K562 (cell line): ENCODE measurements at regions not wholly inside any gene's neighbourhood (a gene's known extent, or its start where the extent isn't known, plus 50 kb on each side); places are given as distances from the start of the nearest gene placed in this dataset.
"Not testable (repeated sequence)": the region's sequence is repeated elsewhere in the genome, so short reads cannot be mapped to it uniquely, and the experiment has no call there.

Experiments used
- ATAC-seq: fragments of 200-7000 bp; cut with Tn5 transposase; 3 replicates; pipeline ENCODE4 v1.9.1; 2020; ENCODE audit warnings: moderate library complexity
- BruUV-seq: library from RNA; stranded (reverse); fragments of 400-500 nt; replicated peaks from 2 replicates; lab custom pipeline; 2021; lab: Mats Ljungman, UMichigan
- CTCF ChIA-PET: fragments of 300-600 bp; formaldehyde crosslinking; extraction: SDS; loops from one replicate; lab custom pipeline; 2021; ENCODE audit warnings: low intra/inter-chr PET ratio; lab: Yijun Ruan, JAX
- POLR2A ChIA-PET: fragments of 300-600, 350-650 bp; sonication (Branson Sonifier 250); formaldehyde crosslinking; extraction: SDS; loops from one replicate; lab custom pipeline; 2021; ENCODE audit warnings: antibody characterized with exemption, inconsistent platforms; lab: Yijun Ruan, JAX
- DNase-seq, 4 experiments: peaks; one replicate each; pipeline versions ENCODE4 v3.0.0 to v3.0.0-alpha.2; 2011 to 2018; ENCODE audit warnings: low spot score in 3 of 4, mixed read lengths in 3 of 4; ENCODE audit errors: extremely low read depth in 1 of 4
- FAIRE-seq: peaks from 2 replicates; lab custom pipeline; 2011; peaks lifted over from hg19 to GRCh38; lab: Jason Lieb, UNC
- H2AFZ ChIP-seq: 2 replicates; pipeline ENCODE4 v1.6.0; 2011; ENCODE audit warnings: low read depth, low read length, control low read depth, inconsistent platforms
- H3K27ac ChIP-seq: fragments of 200-600 bp; 3 replicates; pipeline ENCODE4 v1.8.0; 2011; ENCODE audit warnings: low read depth, mild to moderate bottlenecking, control low read depth, inconsistent platforms, low read length, moderate library complexity, mixed read lengths; ENCODE audit errors: extremely low read depth
- H3K27me3 ChIP-seq, 2 experiments: fragments of 300-600 bp in 1 of 2; 2 replicates in 1 of 2; 3 replicates in 1 of 2; pipeline versions ENCODE4 v1.6.0 to v1.8.0; 2011; ENCODE audit warnings: inconsistent platforms in 2 of 2, low read length in 2 of 2, mild to moderate bottlenecking in 1 of 2, mixed read lengths in 1 of 2, moderate library complexity in 1 of 2; ENCODE audit not compliant: control insufficient read depth in 2 of 2, insufficient read depth in 2 of 2
- H3K36me3 ChIP-seq: fragments of 300-600 bp; 3 replicates; pipeline ENCODE4 v1.8.0; 2011; ENCODE audit warnings: mild to moderate bottlenecking, low read length, inconsistent platforms; ENCODE audit not compliant: control insufficient read depth, insufficient read depth
- H3K4me1 ChIP-seq, 2 experiments: fragments of 200-600 bp in 1 of 2; replicated peaks in 1 of 2; 2 replicates in 1 of 2; 3 replicates in 1 of 2; pipeline versions ENCODE4 v1.5.1 to v1.8.0; 2011; ENCODE audit warnings: inconsistent platforms in 2 of 2, low read length in 2 of 2, mild to moderate bottlenecking in 1 of 2, mixed read lengths in 1 of 2, moderate library complexity in 1 of 2; ENCODE audit not compliant: control insufficient read depth in 2 of 2, insufficient read depth in 2 of 2
- H3K4me2 ChIP-seq: 2 replicates; pipeline ENCODE4 v1.6.1; 2011; ENCODE audit warnings: low read length, control low read depth, inconsistent platforms, mixed read lengths; ENCODE audit not compliant: insufficient read depth
- H3K4me3 ChIP-seq: fragments of 200-600 bp; sonication (generic), shearing (Covaris generic); 2 replicates; pipeline ENCODE4 v1.5.1; 2016; ENCODE audit warnings: control low read depth, inconsistent platforms
- H3K79me2 ChIP-seq: fragments of 200-600 bp; 3 replicates; pipeline ENCODE4 v1.8.0; 2011; ENCODE audit warnings: low read length, inconsistent platforms; ENCODE audit not compliant: control insufficient read depth, insufficient read depth
- H3K9ac ChIP-seq, 2 experiments: 2 replicates each; pipeline versions ENCODE4 v1.6.0 to v1.6.1; 2011; ENCODE audit warnings: low read depth in 2 of 2, low read length in 2 of 2, control low read depth in 1 of 2, inconsistent platforms in 1 of 2, mild to moderate bottlenecking in 1 of 2, mixed read lengths in 1 of 2; ENCODE audit not compliant: insufficient read depth in 1 of 2
- H3K9me1 ChIP-seq: one replicate; pipeline ENCODE4 v1.6.0; 2011; ENCODE audit warnings: inconsistent platforms, mild to moderate bottlenecking, low read length, moderate library complexity; ENCODE audit not compliant: control insufficient read depth, insufficient read depth
- H3K9me3 ChIP-seq: replicated peaks from 2 replicates; pipeline ENCODE4 v1.5.1; 2011; ENCODE audit warnings: low read depth, low read length, inconsistent platforms; ENCODE audit not compliant: control insufficient read depth, insufficient read depth
- H4K20me1 ChIP-seq: replicated peaks from 2 replicates; pipeline ENCODE4 v1.6.1; 2011; ENCODE audit warnings: low read length, inconsistent platforms, mixed read lengths; ENCODE audit not compliant: control insufficient read depth, insufficient read depth
- CBX3 ChIP-seq, 2 experiments: IDR thresholded peaks; 1 replicate in 1 of 2; 2 replicates in 1 of 2; pipeline ENCODE4 v1.6.1; 2012; ENCODE audit warnings: inconsistent platforms in 2 of 2, low read length in 2 of 2, borderline replicate concordance in 1 of 2, control low read depth in 1 of 2
- CBX5 ChIP-seq: IDR thresholded peaks from 2 replicates; pipeline ENCODE4 v1.6.1; 2014; ENCODE audit warnings: low read depth, borderline replicate concordance
- FIP1L1 ChIP-seq: fragments of 200-400 bp; formaldehyde crosslinking; IDR thresholded peaks from 2 replicates; pipeline ENCODE4 v1.6.1; 2018; ENCODE audit warnings: mild to moderate bottlenecking, low read depth, low read length; ENCODE audit not compliant: poor library complexity, severe bottlenecking
- TRIM28 ChIP-seq: fragments of 450-650 bp; IDR thresholded peaks from 2 replicates; pipeline ENCODE4 v1.6.1; 2017
- ZNF445 ChIP-seq: fragments of 250-450 bp; sonication (Bioruptor Pico); IDR thresholded peaks from 2 replicates; pipeline ENCODE4 v1.4.0; 2020; ENCODE audit warnings: low read depth, mild to moderate bottlenecking, moderate library complexity
- ZNF507 ChIP-seq: conservative IDR thresholded peaks from 2 replicates; pipeline ENCODE4 v1.6.1; 2017; ENCODE audit warnings: missing genetic modification characterization, missing compliant biosample characterization
- WGBS: fragments of 100-300 bp; shearing (Covaris generic); methylation state at CpG from one replicate; pipeline ENCODE4 v1.1.6; 2016; ENCODE audit warnings: low coverage, mixed read lengths; ENCODE audit not compliant: insufficient coverage; ENCODE audit errors: missing lambda C conversion rate; 5-methylcytosine and 5-hydroxymethylcytosine counted together
- in situ Hi-C: fragments of 300-500 bp; cut with MboI; formaldehyde crosslinking; loops from 4 replicates; pipeline ENCODE4 v1.15.0; 2018; ENCODE audit warnings: inconsistent platforms, mixed read lengths
- intact Hi-C: fragments of 100-400 bp; cut with micrococcal nuclease; formaldehyde crosslinking; loops from 2 replicates; pipeline ENCODE4 v1.14.2; 2022
- TF ChIP-seq, protein P1 (sequence below): IDR thresholded peaks from 2 replicates; pipeline ENCODE4 v1.6.1; 2011; ENCODE audit not compliant: insufficient read length; ENCODE audit errors: extremely low read depth

DNA sequence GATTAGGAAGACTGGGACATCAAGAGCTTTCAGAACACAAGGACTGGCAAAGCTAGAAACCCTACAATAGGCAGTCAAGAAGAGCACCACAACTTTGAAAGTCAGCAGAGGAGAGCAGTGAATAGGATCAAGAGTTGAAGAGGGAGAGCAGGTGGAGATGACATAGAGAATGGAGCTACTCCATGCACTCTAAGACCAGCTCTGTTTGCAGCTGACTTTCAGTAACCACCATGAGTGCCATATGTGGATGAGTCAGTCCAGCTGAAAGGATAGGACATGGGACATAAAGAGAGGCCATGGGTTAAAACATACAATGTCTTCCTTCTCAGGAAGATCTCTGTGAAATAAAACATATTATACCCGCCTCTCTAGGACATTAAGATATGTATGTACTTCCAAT is 289.1 kb upstream of the KLF4 start (continued):
- TF ChIP-seq ZNF507 (tag) (no peak), FIP1L1 (no peak), ZNF445 (CRISPR knock-in tag) (no peak)

DNA sequence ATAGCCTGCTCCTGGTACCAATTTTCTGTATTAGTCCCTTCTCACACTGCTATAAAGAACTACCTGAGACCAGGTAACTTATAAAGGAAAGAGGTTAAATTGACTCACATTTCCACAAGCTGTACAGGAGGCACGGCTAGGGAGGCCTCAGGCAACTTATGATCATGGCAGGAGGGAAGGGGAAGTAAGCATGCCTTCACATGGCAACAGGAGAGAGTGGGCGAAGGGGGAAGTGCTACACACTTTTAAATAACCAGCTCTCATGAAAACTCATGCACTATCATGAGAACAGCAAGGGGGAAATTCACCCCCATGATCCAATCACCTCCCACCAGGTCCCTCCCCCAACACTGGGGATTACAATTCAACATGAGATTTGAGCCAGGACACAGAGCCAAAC is 284.5 kb upstream of the KLF4 start:
- H3K79me2 ChIP-seq, H3K27ac ChIP-seq, H3K9me3 ChIP-seq, in situ Hi-C loops, H3K9me1 ChIP-seq, intact Hi-C loops, CTCF ChIA-PET, H2AFZ ChIP-seq, H4K20me1 ChIP-seq, FAIRE-seq, H3K36me3 ChIP-seq, BruUV-seq, DNase-seq, ATAC-seq, H3K27me3 ChIP-seq, H3K4me3 ChIP-seq, H3K9ac ChIP-seq, H3K4me2 ChIP-seq, H3K4me1 ChIP-seq: not testable (repeated sequence)
- POLR2A ChIA-PET, result interaction anchor here (1.4 kb wide), 1 partner anchor 10 kb away, joined by 6 read pairs; no protein-coding TSS in a partner anchor
- 19% methylated on average over 2 of the region's 2 CpGs for WGBS

DNA sequence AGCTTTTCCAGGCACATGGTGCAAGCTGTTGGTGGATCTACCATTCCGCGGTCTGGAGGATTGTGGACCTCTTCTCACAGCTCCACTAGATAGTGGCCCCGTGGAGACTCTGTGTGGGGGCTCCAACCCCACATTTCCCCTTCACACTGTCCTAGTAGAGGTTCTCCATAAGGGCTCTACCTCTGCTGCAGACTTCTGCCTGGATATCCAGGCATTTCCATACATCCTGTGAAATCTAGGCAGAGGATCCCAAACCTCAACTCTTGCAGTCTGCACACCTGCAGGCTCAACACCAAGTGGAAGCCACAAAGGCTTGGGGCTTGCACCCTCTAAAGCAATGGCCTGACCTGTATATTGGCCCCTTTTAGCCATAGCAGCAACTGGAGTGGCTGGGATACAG is 283.4 kb upstream of the KLF4 start:
- BruUV-seq, result no TSS peak
- no peak for FAIRE-seq
- H2AFZ ChIP-seq, result no peak overlapping the region
- H3K4me3 ChIP-seq, result no peak overlapping the region
- ChIA-PET CTCF (no interaction called here), POLR2A (no interaction called here)
- no peak overlapping the region for H3K27ac ChIP-seq
- no peaks in the 10 kb centered on the region for H3K4me1 ChIP-seq
- in situ Hi-C loops, result no loop called here
- H3K36me3 ChIP-seq, result no peaks in the 10 kb centered on the region
- peaks cover 4% of the 10 kb centered on the region for H3K9me3 ChIP-seq
- H3K79me2 ChIP-seq, result no peaks in the 10 kb centered on the region
- H4K20me1 ChIP-seq, result no peaks in the 10 kb centered on the region
- no peaks in the 10 kb centered on the region for H3K9me1 ChIP-seq
- TF ChIP-seq TRIM28 (peak; percentile 64; the same call in 1 of the 2 replicates), CBX3 (IDR thresholded peaks at IDR 0.05; ENCODE audit: borderline replicate concordance in 1 of 2, low read length in 2 of 2) (0 out of 3 replicates have a peak, but pooled peaks of 1 of the 2 experiments have one; percentile 49), CBX5 (peak; percentile 61; the same call in 1 of the 2 replicates)
- TF ChIP-seq, protein P1, sequence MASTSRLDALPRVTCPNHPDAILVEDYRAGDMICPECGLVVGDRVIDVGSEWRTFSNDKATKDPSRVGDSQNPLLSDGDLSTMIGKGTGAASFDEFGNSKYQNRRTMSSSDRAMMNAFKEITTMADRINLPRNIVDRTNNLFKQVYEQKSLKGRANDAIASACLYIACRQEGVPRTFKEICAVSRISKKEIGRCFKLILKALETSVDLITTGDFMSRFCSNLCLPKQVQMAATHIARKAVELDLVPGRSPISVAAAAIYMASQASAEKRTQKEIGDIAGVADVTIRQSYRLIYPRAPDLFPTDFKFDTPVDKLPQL, result no peak
- TF ChIP-seq, all 486 proteins: peak for 3
- Histone ChIP-seq H3K9ac (no peak overlapping the region), H3K4me2 (no peak overlapping the region), H3K27me3 (no peaks in the 10 kb centered on the region)
- WGBS, result 28% methylated on average over 3 of the region's 3 CpGs
- DNase-seq (no peak), ATAC-seq (no peak)
- intact Hi-C loops, result no loop called here
